Globus pallidus (tissue), 1 donor: ENCODE measurements at regions not wholly inside any gene's neighbourhood (a gene's known extent, or its start where the extent isn't known, plus 50 kb on each side); places are given as distances from the start of the nearest gene placed in this dataset.
"Not testable (repeated sequence)": the region's sequence is repeated elsewhere in the genome, so short reads cannot be mapped to it uniquely, and the experiment has no call there.

Experiments
- DNase-seq: peaks from one replicate; pipeline ENCODE4 v3.0.0-alpha.2; 2015; ENCODE audit warnings: low spot score

DNA sequence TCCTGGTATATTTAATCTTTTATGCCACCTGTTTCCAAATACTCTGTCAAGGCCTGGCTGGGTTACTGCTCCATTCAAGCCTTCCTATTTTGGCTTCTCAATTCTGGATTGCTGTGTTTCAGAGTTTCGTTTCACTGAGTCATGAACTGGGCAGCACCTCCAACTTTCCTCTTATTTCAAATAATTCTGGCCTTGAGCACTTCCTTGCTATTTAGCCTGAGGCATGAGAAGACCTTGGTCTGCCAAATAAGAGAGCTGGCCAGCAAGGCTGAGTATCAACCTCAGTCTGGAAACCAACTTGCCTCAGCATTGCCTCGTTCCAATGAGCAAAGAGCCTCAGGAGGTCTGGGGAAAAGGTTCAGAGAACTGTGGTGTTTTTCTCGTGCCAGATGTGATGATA is 66.6 kb downstream of the TNFAIP3 start:
- DNase-seq = peak; percentile 37

DNA sequence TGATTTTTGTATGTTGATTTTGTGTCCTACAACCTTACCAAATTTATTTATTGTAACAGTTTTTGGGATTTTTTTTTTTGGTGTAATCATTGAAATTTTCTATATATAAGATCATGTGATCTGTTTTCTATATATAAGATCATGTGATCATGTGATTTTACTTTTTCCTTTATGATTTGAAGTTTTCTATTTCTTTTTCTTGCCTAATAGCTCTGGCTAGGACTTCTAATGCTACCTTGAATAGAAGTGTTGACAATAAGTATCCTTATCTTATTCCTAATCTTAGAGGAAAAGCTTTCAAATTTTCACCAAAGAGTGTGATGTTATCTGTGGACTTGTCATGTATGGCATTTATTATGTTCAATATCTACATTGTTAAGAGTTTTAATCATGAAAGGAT is 69.7 kb downstream of the TNFAIP3 start:
- DNase-seq = no peak

DNA sequence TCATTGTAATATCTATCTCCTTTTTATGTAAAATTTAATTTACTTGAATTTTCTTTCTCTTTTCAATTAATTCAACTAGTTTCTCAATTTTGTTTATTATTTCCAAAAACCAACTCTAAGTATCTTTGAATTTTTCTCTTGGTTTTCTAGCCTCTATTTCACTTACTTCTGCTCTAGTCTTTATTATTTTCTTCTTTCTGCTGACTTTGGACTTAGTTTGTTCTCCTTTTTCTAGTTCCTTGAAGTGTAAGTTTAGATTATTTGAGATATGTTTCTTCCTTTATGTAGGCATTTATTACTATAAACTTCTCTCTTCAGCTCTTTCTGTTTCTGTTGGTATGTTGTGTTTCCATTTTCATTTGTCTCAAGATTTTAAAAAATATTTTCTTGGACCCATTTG is 70.8 kb downstream of the TNFAIP3 start:
- DNase-seq = no peak

DNA sequence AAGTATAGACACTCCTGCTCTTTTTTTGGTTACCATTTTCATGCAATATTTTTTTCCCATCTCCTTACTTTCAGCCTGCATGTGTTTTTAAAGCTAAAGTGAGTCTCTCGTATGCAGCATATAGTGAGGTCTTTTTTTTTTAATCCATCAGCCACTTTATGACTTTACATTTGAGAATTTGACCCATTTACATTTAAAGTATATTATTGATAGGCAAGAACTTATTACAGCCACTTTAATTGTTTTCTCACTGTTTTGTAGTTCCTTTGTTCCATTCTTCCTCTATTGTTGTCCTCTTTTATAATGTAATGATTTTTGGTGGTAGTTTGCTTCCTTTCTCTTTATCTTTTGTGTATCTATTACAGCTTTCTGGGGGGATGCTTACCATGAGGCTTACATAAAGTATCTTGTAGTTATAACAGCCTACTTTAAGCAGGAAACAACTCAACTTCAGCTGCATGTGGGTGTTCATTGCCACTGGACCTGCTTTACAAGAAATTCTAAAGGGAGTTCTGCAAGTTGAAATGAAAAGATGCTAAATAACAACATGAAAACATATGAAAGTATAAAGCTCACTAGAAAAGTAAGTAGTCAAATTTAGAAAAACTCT is 71.8 kb downstream of the TNFAIP3 start:
- no peak for DNase-seq

- DNase-seq = no peak
These were observed 74.9 kb downstream of the TNFAIP3 start for GRCh38 chr6:137941995-137942394.

- no peak for DNase-seq
These were observed 75.7 kb downstream of the TNFAIP3 start for GRCh38 chr6:137942736-137943135.

DNA sequence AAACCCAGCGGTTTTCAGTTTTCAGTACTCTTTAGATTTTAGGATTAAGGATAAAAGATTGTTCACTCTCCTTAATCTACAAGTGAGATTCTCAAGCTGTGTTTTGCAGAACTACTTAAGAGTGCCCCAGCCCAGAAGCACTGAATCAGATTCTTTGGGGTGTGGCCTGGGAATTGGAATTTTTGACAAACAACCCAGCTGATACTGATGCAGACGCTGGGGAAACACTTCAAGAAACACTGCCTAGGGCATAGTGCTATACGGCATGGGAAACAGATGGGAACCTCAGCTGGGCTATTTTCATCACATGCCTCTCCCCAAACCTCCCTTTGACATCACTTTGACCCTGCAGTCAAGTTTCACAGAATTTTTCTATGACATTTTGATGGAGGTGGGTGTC is 77.3 kb downstream of the TNFAIP3 start:
- not testable (repeated sequence) for DNase-seq

DNA sequence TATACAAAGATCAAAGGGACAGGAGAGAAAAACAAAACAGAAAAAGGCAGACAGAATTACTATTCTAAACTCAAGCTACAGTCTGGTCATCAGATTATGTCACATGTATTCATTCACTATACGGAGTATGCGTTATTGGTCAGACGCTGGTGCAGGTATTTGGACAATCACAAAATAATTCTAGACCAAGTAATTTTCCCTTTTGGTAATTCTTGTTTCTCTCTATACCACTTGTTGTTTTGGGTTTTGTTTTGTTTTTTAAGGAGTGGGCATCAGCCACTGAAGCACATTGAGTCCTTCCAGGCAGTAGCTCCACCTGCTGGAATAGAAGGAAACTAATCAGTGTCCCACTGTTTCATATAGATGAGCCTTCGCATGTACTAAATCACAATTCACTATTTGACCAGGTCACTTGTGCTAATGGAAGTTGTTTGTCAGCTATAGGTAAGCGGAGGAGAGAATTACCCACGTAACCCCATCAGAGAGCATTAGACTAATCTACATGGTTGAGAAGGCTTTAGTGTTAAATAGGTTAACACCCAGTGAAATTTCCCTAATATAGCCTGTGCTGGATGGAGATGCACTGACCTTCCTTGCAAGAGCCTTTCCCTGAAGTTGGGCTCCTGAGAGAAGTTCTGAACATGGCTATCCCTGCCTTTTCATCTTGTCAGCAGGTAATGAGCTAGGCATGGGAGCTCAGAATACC is 77.9 kb downstream of the TNFAIP3 start:
- DNase-seq = peak; percentile 11

DNA sequence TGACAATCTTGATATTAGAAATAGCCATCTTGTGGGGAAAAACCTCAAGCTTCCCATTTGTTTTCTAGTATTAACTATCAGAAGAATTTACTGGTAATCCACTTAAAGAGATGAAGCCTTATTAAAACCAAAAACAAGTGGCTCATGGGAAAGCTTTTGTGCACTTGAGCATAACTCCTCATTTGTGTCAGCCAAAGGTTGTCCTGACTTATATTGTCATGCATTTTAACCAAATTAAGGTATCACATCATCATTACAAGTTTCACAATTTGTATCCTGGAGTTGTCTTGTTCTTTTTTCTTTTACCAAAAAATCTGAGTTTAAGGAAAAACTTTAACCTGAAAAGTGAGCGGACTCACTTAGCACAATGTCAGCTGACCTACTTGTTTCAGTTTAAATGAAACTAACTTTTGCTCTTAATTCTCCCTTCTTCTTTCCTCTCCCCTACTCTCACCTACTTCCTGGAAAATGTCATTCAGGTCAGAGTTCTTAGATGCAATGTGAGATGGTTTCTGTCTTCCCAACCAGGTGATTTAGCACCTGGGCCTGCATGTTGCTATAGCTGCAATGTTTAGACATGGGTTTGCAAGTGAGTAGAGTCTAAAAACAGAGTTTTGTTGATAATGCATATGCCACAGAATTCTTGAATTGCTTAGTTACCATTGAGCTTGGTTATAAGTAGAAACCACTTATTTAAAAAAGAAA is 82.8 kb downstream of the TNFAIP3 start:
- DNase-seq = no peak

- DNase-seq = no peak
These were observed 83.5 kb downstream of the TNFAIP3 start for GRCh38 chr6:137950581-137950980.

DNA sequence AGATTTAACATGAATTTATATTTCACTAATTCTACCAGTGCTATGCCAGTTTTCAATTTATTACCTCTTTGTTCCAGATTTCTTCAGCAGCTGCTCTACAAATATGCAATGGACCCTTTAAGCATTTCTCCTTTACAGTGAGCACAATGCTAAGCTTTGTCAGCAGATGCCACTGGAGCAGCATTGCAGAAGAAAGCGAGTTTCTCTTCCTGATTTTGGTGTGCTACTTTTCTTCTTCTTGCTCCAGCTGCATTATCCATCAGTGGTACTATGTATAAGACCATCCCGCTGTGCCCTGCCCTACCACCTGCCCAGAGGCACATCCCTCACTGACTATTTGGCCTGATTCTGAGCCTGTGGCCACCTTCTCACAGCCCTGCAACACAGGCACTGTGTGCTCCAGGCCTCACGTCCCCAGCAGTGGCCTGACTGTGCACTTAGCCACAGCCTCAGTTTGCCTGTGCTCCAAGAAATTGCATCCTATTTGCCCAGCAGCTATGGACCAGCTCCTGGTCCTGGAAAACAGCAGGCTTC is 84.1 kb downstream of the TNFAIP3 start:
- peak; percentile 14 for DNase-seq

GRCh38 chr6:137952247-137952646 is 85.2 kb downstream of the TNFAIP3 start:
- no peak for DNase-seq

DNA sequence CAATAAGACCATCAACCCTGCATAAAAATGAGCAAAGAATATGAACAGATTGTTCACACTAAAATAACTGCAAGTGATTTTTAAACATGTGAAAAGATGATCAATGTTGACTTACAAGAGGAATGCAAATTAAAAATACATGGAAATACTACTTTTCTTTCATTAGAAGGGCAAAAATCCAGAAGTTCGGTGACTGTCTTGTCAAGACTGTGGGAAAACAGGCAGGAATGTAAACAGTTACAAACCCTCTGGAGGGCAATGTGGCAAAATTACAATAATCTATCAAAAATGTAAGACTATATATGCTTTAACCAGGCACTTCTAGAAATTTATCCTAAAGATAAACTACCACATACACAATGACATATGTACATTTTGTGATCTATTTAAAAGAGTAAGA is 86.7 kb downstream of the TNFAIP3 start:
- DNase-seq = no peak

- no peak for DNase-seq
These were observed 87.2 kb downstream of the TNFAIP3 start for GRCh38 chr6:137954253-137954652.

- DNase-seq = no peak
These were observed 89.0 kb downstream of the TNFAIP3 start for GRCh38 chr6:137956098-137956488.

DNA sequence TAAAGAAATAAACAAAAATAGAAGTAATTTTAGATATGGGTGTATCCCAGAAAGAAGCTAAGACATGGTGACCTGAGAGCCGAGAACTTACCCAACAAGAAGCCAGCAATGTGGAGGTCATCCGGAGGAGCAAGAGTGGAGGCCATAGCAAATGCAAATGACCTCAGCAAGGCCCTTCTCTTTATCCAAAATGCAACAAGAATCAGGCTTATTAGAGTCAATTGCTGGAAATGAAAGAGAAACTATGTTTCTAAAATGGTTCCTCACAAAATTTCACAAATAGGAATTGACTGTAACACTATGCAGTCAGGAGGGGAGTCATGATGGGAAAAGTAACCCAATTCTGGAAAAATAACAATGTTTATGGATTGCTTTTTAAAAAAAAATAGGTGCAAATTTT is 90.4 kb downstream of the TNFAIP3 start:
- no peak for DNase-seq

DNA sequence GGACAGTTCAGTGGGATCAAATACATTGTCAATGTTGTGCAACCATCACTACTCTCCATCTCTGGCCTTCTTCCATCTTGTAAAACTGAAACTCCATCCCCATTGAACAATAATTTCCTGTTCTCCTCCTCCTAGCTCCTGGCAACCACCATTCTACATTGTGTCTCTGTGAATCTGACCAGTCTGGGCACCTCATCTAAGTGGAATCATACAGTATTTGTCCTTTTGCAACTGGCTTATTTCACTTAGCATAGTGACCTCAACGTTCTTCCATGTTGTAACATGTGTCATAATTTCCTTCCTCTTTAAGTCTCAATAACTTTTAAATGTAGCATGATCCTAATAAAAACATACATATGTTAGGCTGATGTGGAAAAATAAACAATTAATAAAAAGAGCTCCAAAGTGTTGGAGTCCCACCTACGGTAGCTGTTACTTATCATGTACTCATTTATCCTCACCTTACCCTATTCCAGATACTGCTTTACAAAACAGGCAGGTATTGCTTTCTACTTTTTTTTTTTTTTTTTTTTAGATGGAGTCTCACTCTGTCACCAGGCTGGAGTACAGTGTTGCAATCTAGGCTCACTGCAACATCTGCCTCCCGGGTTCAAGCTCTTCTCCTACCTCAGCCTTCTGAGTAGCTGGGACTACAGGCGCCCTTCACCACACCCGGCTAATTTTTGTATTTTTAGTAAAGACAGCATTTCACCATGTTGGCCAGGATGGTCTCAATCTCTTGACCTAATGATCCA is 91.9 kb downstream of the TNFAIP3 start:
- DNase-seq = no peak

DNA sequence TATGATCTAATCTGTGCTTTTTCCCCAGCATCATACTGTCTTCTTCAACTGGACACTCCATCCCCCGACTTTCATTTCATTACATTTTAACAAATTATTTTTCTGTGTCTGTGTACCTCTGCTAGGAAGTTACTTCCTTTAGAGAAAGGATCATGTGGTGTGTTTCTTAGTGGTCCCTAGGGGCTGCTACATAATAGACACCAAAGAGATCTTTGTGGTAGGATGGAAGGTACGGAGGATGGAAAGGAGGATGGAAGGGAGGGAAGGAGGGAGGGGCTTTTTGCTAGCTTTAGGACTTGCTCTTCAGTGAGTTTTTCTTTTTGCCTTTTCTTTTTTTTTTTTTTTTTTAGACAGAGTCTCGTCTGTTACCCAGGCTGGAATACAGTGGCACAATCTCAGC is 95.7 kb downstream of the TNFAIP3 start:
- DNase-seq = no peak

DNA sequence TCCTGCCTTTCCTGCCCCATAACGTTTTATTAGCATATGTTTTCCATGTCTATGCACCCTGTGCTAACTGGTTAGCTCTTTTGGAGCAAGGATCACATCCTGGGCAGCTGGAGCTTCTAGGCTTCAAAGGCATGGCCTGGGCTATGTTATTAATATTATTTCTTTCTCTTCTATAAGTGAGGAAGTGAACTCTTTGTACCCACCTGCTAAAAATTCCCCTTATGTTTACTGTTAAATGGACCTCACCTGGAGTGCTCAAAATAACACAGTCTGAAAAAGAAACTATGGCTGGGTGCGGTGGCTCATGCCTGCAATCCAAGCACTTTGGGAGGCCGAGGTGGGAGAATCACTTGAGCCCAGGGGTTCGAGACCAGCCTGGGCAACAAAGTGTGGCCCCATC is 97.8 kb downstream of the TNFAIP3 start:
- DNase-seq = no peak

DNA sequence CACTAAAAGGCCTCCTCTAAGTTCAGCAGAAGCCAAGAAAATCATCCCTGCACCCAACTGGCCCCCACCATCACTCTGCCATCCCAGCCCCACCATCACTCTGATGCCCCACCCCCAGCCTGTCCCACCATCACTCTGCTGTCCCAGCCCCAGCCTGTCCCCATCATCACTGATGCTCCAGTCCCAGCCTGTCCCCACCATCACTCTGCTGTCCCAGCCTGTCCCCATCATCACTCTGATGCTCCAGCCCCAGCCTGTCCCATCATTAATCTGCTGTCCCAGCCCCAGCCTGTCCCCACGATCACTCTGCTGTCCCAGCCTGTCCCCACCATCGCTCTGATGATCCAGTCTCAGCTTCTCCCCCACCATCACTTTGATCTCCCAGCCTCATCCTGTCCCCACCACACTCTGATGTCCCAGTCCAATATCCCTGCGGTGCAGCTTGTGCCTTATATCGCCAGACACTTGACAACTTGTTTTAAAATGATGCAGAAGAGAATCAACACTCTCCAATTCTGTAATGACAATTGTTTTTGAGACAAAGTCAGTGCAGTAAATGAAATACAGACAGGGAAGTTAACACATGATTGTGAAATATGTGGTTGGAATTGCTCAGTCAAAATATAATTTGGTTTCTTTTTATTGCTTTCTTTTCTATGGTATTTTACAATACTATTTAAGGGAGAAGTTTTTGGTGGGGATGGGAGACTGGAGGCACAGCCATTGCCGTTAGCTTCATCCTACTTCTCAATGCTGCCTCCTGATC is 100.8 kb downstream of the TNFAIP3 start:
- no peak for DNase-seq

- no peak for DNase-seq
These were observed 101.4 kb downstream of the TNFAIP3 start for GRCh38 chr6:137968455-137968804.

GRCh38 chr6:137968901-137969300 is 101.8 kb downstream of the TNFAIP3 start:
- DNase-seq = no peak
